DOHH2 (cell line): ENCODE measurements at regions not wholly inside any gene's neighbourhood (a gene's known extent, or its start where the extent isn't known, plus 50 kb on each side); places are given as distances from the start of the nearest gene placed in this dataset.

Experiments used
- CTCF ChIP-seq: fragments of 200-600 bp; sonication (generic); IDR thresholded peaks from one replicate; pipeline ENCODE4 v1.5.1; 2014; ENCODE audit warnings: antibody characterized with exemption, mild to moderate bottlenecking, low read depth, low read length; ENCODE audit not compliant: poor library complexity, severe bottlenecking
- EZH2phosphoT487 ChIP-seq: fragments of 200-600 bp; sonication (generic); IDR thresholded peaks from 2 replicates; pipeline ENCODE4 v1.6.1; 2017; ENCODE audit warnings: borderline replicate concordance, mild to moderate bottlenecking, antibody characterized with exemption, low read length, moderate library complexity, mixed read lengths

GRCh38 chr3:103698646-103699045, 1263.8 kb downstream of the ZPLD1 start:
- TF ChIP-seq CTCF (no peak), EZH2phosphoT487 (no peak)
